ENCODE measurements at regions not wholly inside any gene's neighbourhood (a gene's known extent, or its start where the extent isn't known, plus 50 kb on each side); places are given as distances from the start of the nearest gene placed in this dataset.

DNA sequence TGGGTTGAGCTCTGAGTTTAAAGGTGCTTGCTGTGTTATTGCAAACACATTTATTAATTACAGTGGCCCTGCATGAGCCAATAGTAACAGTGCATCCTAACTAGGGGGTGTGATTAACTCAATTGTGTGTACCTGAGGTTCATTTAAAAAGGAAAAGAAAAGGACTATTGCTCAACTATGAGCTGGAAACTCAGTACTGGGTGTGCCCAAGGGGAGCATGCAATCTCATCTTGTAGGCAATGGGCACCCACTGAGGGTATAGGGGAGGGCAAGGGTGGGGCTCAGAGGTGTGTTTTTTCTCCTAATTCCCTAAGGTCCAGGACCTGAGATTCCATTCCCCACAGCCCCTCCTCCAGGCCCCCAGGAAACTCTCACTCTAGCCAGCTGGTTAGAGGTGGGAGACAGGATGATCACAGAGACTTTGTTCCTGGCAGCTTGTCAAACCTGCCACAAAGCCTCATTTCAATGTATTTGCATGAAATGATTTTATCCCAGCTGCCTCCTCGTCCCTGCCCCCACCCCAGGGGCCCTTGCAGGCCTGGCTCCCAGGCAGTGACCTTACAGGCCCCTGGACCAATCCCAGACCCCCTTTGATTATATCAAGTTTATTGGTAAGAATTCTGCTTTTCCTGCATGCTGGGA is 220.7 kb downstream of the TBC1D2B start:
- no peaks in the 10 kb centered on the region for H3K36me3 ChIP-seq
- WGBS, 3 donors, result 33 to 61% (median 36%) methylated on average over 1 of the region's 1 CpG
- no peak overlapping the region for H3K27ac ChIP-seq
- no peak for TF ChIP-seq EP300 (IDR thresholded peaks at IDR 0.05)
- no peak for TF ChIP-seq CTCF (IDR thresholded peaks at IDR 0.05)
- TF ChIP-seq POLR2A (IDR thresholded peaks at IDR 0.05), result no peak
- peak in 1 of 5 donors; percentile 1 for DNase-seq
- H3K9me3 ChIP-seq, result no peaks in the 10 kb centered on the region
- H3K27me3 ChIP-seq, result no peaks in the 10 kb centered on the region
- intact Hi-C loops (cut with DNase I), result no loop called here
- no peaks in the 10 kb centered on the region for H3K4me1 ChIP-seq (ENCODE audit: insufficient read depth)
- no peak overlapping the region for H3K4me3 ChIP-seq

DNA sequence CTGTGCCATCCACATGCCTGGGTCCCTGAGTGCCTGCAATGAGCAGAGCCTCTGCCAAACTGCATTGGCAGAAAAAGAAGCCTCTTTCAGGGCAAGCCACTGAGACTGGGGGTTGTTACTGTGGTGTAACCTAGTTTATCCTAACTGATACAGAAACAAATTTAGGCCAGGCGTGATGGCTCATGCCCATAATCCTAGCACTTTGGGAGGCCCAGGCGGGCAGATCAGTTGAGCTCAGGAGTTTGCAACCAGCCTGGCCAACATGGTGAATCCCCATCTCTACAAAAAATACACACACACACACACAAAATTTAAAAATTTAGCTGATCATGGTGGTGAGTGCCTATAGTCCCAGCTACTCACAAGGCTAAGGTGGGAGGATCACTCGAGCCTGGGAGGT is 221.6 kb downstream of the TBC1D2B start:
- Histone ChIP-seq H3K36me3 (no peaks in the 10 kb centered on the region), H3K27me3 (no peaks in the 10 kb centered on the region), H3K9me3 (no peaks in the 10 kb centered on the region), H3K4me3 (no peak overlapping the region), H3K4me1 (ENCODE audit: insufficient read depth) (no peaks in the 10 kb centered on the region), H3K27ac (no peak overlapping the region)
- DNase-seq, result peak in 1 of 5 donors; percentile 1
- WGBS, 3 donors, result 84 to 88% (median 87%) methylated on average over 3 of the region's 3 CpGs
- intact Hi-C loops (cut with DNase I), result no loop called here
- TF ChIP-seq EP300 (IDR thresholded peaks at IDR 0.05) (no peak), CTCF (IDR thresholded peaks at IDR 0.05) (no peak), POLR2A (IDR thresholded peaks at IDR 0.05) (no peak)

DNA sequence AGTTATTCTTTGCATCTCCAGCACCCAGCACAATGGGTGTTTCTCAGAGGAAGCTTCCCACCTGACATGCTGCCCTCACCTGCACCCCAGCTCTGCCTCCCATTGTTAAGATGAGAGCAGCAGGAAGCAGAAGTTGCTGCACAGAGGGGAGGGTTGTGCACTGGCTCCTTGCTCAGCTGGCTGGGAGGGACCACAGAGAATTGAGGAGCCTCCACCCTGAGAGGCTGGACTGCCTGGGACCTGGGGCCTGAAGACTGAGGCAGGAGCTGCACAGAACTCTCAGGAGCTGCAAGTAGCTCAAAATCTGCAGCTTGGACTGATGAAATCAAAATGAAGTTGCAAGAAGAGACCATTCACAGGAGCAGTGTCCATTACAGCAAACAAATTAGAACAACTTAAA is 222.3 kb upstream of the LINGO1 start:
- DNase-seq, result peak in 1 of 5 donors; percentile 3
- no peaks in the 10 kb centered on the region for H3K9me3 ChIP-seq
- no peaks in the 10 kb centered on the region for H3K4me1 ChIP-seq (ENCODE audit: insufficient read depth)
- no peaks in the 10 kb centered on the region for H3K36me3 ChIP-seq
- intact Hi-C loops (cut with DNase I), result no loop called here
- no peak overlapping the region for H3K27ac ChIP-seq
- no peaks in the 10 kb centered on the region for H3K27me3 ChIP-seq
- H3K4me3 ChIP-seq, result no peak overlapping the region
- TF ChIP-seq CTCF (IDR thresholded peaks at IDR 0.05) (no peak), EP300 (IDR thresholded peaks at IDR 0.05) (no peak), POLR2A (IDR thresholded peaks at IDR 0.05) (no peak)

- Histone ChIP-seq H3K27me3 (no peaks in the 10 kb centered on the region), H3K27ac (no peak overlapping the region), H3K9me3 (no peaks in the 10 kb centered on the region), H3K4me1 (ENCODE audit: insufficient read depth) (no peaks in the 10 kb centered on the region), H3K36me3 (no peaks in the 10 kb centered on the region), H3K4me3 (no peak overlapping the region)
- intact Hi-C loops (cut with DNase I), result no loop called here
- DNase-seq, result peak in 1 of 5 donors; percentile 3
- WGBS, 3 donors, result 79 to 90% (median 83%) methylated on average over 6 of the region's 6 CpGs
- no peak for TF ChIP-seq CTCF (IDR thresholded peaks at IDR 0.05)
- no peak for TF ChIP-seq POLR2A (IDR thresholded peaks at IDR 0.05)
- no peak for TF ChIP-seq EP300 (IDR thresholded peaks at IDR 0.05)
Observed at GRCh38 chr15:77853910-77854309, 221.2 kb upstream of the LINGO1 start.

Measured in ovary (tissue), 7 donors.